Mesothelial cell of epicardium (in vitro differentiated cells): ENCODE measurements at regions not wholly inside any gene's neighbourhood (a gene's known extent, or its start where the extent isn't known, plus 50 kb on each side); places are given as distances from the start of the nearest gene placed in this dataset.

Experiments
- DNase-seq, 2 experiments: peaks; one replicate each; pipeline ENCODE4 v3.0.0; 2021; ENCODE audit warnings: low spot score in 2 of 2; ENCODE audit not compliant: unreplicated experiment in 2 of 2
- H3K27ac Mint-ChIP-seq: 2 replicates; pipeline ENCODE4 v1.8.0; 2021; ENCODE audit warnings: mixed read lengths
- H3K27me3 Mint-ChIP-seq: 2 replicates; pipeline ENCODE4 v1.8.0; 2021; ENCODE audit warnings: low read depth, mixed read lengths
- H3K36me3 Mint-ChIP-seq: 2 replicates; pipeline ENCODE4 v1.8.0; 2021; ENCODE audit warnings: mixed read lengths
- H3K4me1 Mint-ChIP-seq: 2 replicates; pipeline ENCODE4 v1.8.0; 2021; ENCODE audit warnings: mixed read lengths
- H3K4me3 Mint-ChIP-seq: 2 replicates; pipeline ENCODE4 v1.8.0; 2021; ENCODE audit warnings: mild to moderate bottlenecking, moderate library complexity, mixed read lengths
- H3K9me3 Mint-ChIP-seq: 2 replicates; pipeline ENCODE4 v1.8.0; 2021; ENCODE audit warnings: mixed read lengths
- TF ChIP-seq, protein P1 (sequence below): fragments of 200-600 bp; sonication (generic); IDR thresholded peaks from one replicate; pipeline ENCODE4 v1.5.0; 2021; ENCODE audit warnings: antibody characterized with exemption; ENCODE audit not compliant: unreplicated experiment

- no peak overlapping the region for H3K27ac Mint-ChIP-seq
- DNase-seq, result no peak
- H3K4me1 Mint-ChIP-seq, result peaks cover 25% of the 10 kb centered on the region
- TF ChIP-seq, protein P1, sequence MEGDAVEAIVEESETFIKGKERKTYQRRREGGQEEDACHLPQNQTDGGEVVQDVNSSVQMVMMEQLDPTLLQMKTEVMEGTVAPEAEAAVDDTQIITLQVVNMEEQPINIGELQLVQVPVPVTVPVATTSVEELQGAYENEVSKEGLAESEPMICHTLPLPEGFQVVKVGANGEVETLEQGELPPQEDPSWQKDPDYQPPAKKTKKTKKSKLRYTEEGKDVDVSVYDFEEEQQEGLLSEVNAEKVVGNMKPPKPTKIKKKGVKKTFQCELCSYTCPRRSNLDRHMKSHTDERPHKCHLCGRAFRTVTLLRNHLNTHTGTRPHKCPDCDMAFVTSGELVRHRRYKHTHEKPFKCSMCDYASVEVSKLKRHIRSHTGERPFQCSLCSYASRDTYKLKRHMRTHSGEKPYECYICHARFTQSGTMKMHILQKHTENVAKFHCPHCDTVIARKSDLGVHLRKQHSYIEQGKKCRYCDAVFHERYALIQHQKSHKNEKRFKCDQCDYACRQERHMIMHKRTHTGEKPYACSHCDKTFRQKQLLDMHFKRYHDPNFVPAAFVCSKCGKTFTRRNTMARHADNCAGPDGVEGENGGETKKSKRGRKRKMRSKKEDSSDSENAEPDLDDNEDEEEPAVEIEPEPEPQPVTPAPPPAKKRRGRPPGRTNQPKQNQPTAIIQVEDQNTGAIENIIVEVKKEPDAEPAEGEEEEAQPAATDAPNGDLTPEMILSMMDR, result no peak
- no peak overlapping the region for H3K4me3 Mint-ChIP-seq
- no peaks in the 10 kb centered on the region for H3K36me3 Mint-ChIP-seq
- no peaks in the 10 kb centered on the region for H3K9me3 Mint-ChIP-seq
- H3K27me3 Mint-ChIP-seq, result no peaks in the 10 kb centered on the region
These were observed 104.1 kb downstream of the RIPK4 start for GRCh38 chr21:41662761-41663160.

GRCh38 chr21:41662161-41662560, 104.7 kb downstream of the RIPK4 start:
- H3K4me1 Mint-ChIP-seq, result peaks cover 31% of the 10 kb centered on the region
- H3K27me3 Mint-ChIP-seq, result no peaks in the 10 kb centered on the region

GRCh38 chr21:41660748-41661147, 106.1 kb downstream of the RIPK4 start:
- TF ChIP-seq, protein P1, result no peak
- Mint-ChIP-seq H3K4me1 (peaks cover 40% of the 10 kb centered on the region), H3K27me3 (no peaks in the 10 kb centered on the region), H3K27ac (no peak overlapping the region), H3K4me3 (no peak overlapping the region), H3K36me3 (no peaks in the 10 kb centered on the region), H3K9me3 (no peaks in the 10 kb centered on the region)
- DNase-seq, result no peak

More at GRCh38 chr21:41662161-41662560, 104.7 kb downstream of the RIPK4 start:
- Mint-ChIP-seq H3K4me3 (no peak overlapping the region), H3K36me3 (no peaks in the 10 kb centered on the region), H3K9me3 (no peaks in the 10 kb centered on the region), H3K27ac (no peak overlapping the region)
- TF ChIP-seq, protein P1, result no peak
- DNase-seq, result no peak

- Mint-ChIP-seq H3K36me3 (no peaks in the 10 kb centered on the region), H3K4me1 (peaks cover 43% of the 10 kb centered on the region), H3K9me3 (peaks cover 4% of the 10 kb centered on the region), H3K27me3 (no peaks in the 10 kb centered on the region), H3K4me3 (no peak overlapping the region), H3K27ac (no peak overlapping the region)
- TF ChIP-seq, protein P1, result no peak
- no peak for DNase-seq
These were observed 106.9 kb downstream of the RIPK4 start for GRCh38 chr21:41659791-41660560.

GRCh38 chr21:41656946-41657525, 109.8 kb downstream of the RIPK4 start:
- Mint-ChIP-seq H3K4me1 (peaks cover 36% of the 10 kb centered on the region), H3K4me3 (no peak overlapping the region), H3K9me3 (peaks cover 8% of the 10 kb centered on the region), H3K27me3 (no peaks in the 10 kb centered on the region), H3K36me3 (no peaks in the 10 kb centered on the region), H3K27ac (peak overlapping the region; percentile 25)
- no peak for DNase-seq
- TF ChIP-seq, protein P1, result no peak
